Erythroblast (primary cell): ENCODE measurements at regions not wholly inside any gene's neighbourhood (a gene's known extent, or its start where the extent isn't known, plus 50 kb on each side); places are given as distances from the start of the nearest gene placed in this dataset.

Experiments
- DNase-seq, 2 experiments: peaks; one replicate each; lab custom pipeline; 2025; lab: John Stamatoyannopoulos, UW
- GATA1 ChIP-seq: IDR thresholded peaks from 2 replicates; pipeline ENCODE4 v1.6.1; 2011; ENCODE audit warnings: low read depth, mild to moderate bottlenecking, control low read depth, low read length, moderate library complexity
- POLR2A ChIP-seq: IDR thresholded peaks from 2 replicates; pipeline ENCODE4 v1.6.1; 2011; ENCODE audit warnings: mild to moderate bottlenecking, low read length

GRCh38 chr21:41666641-41667081, 100.2 kb downstream of the RIPK4 start:
- TF ChIP-seq POLR2A (no peak), GATA1 (no peak)

GRCh38 chr21:41665766-41666595, 100.9 kb downstream of the RIPK4 start:
- no peak for DNase-seq
- TF ChIP-seq GATA1, result no peak

More at GRCh38 chr21:41666641-41667081, 100.2 kb downstream of the RIPK4 start:
- no peak for DNase-seq

GRCh38 chr21:41664881-41665765, 101.7 kb downstream of the RIPK4 start:
- no peak for DNase-seq

GRCh38 chr21:41663805-41664788, 102.8 kb downstream of the RIPK4 start:
- DNase-seq, result no peak
- no peak for TF ChIP-seq POLR2A
- no peak for TF ChIP-seq GATA1

More at GRCh38 chr21:41664881-41665765, 101.7 kb downstream of the RIPK4 start:
- TF ChIP-seq POLR2A, result no peak
- TF ChIP-seq GATA1, result no peak

- no peak for DNase-seq
- no peak for TF ChIP-seq GATA1
- TF ChIP-seq POLR2A, result no peak
Observed at GRCh38 chr21:41662761-41663160, 104.1 kb downstream of the RIPK4 start.

GRCh38 chr21:41662161-41662560, 104.7 kb downstream of the RIPK4 start:
- DNase-seq, result no peak
- TF ChIP-seq GATA1 (no peak), POLR2A (no peak)

GRCh38 chr21:41660748-41661147, 106.1 kb downstream of the RIPK4 start:
- TF ChIP-seq POLR2A (no peak), GATA1 (no peak)
- DNase-seq, result no peak

GRCh38 chr21:41659791-41660560, 106.9 kb downstream of the RIPK4 start:
- no peak for TF ChIP-seq POLR2A
- TF ChIP-seq GATA1, result no peak

GRCh38 chr21:41656946-41657525, 109.8 kb downstream of the RIPK4 start:
- no peak for TF ChIP-seq POLR2A
- no peak for TF ChIP-seq GATA1
- no peak for DNase-seq

More at GRCh38 chr21:41659791-41660560, 106.9 kb downstream of the RIPK4 start:
- DNase-seq, result no peak

GRCh38 chr21:41655259-41655658, 111.6 kb downstream of the RIPK4 start:
- no peak for DNase-seq
- TF ChIP-seq POLR2A (no peak), GATA1 (no peak)

- TF ChIP-seq GATA1 (no peak), POLR2A (no peak)
- no peak for DNase-seq
Observed at GRCh38 chr21:41653954-41654491, 112.8 kb downstream of the RIPK4 start.

- DNase-seq, result no peak
- TF ChIP-seq GATA1 (no peak), POLR2A (no peak)
Observed at GRCh38 chr21:41653243-41653953, 113.5 kb downstream of the RIPK4 start.
